CD4-positive, alpha-beta T cell treated with Interleukin-6 for 4 hours (primary cell): ENCODE measurements at regions not wholly inside any gene's neighbourhood (a gene's known extent, or its start where the extent isn't known, plus 50 kb on each side); places are given as distances from the start of the nearest gene placed in this dataset.

Source experiments
- DNase-seq: peaks from one replicate; pipeline ENCODE4 v3.0.0-alpha.2; 2020; ENCODE audit warnings: mixed read lengths

- DNase-seq, result no peak
Observed at GRCh38 chr12:91377436-91377835, 194.8 kb upstream of the DCN start.

DNA sequence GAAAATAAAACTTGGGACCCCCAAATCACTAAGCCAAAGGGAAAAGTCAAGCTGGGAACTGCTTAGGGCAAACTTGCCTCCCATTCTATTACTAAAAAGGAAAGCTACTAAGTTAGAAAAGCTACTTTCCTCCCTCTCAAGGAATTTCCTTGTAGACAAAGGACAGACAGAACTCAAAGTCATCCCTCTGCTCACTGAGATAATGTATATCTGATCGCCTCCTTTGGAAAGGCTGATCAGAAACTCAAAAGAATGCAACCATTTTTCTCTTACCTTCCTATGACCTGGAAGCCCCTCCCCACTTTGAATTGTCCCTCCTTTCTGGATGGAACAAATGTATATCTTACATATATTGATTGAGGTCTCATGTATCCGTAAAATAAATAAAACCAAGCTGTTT is 190.5 kb upstream of the DCN start:
- DNase-seq, result no peak

DNA sequence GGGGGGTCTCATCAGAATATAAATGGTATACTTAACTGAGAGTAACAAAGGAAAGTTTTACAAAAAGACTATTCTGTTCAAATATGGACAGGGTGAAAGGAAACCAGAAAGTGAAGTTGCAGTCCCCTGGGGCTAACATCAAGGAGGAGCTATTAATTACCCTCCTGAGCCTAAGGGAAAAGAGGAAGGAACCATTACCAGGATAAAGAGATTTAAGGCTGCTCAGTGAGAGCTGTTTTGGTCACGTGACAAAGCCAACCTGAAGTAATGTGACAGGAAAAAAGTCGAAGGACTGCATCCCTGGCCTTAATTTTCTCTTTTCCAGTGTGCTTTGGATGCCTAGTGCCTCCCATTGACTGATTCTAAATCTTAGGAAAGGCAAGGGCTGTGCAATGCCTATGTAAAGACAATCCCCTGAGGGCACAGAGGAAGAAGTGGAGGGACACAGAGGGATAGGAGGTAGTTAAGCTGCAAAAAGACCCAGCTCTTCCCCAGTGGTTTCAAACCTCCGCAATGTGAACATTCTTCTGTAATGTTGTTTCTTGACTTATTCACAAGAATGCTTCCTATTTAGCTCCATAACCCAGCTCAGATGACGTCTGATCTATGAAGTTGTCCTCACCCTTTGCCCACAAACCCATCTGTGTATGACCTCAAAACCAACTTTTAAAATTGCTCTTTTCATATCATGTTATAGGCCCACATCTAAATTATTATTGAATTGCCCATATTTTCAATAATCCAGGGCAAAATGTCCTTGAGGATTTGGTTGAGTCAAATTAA is 187.7 kb upstream of the DCN start:
- DNase-seq, result no peak

- no peak for DNase-seq
Observed at GRCh38 chr12:91368613-91369012, 186.0 kb upstream of the DCN start.

DNA sequence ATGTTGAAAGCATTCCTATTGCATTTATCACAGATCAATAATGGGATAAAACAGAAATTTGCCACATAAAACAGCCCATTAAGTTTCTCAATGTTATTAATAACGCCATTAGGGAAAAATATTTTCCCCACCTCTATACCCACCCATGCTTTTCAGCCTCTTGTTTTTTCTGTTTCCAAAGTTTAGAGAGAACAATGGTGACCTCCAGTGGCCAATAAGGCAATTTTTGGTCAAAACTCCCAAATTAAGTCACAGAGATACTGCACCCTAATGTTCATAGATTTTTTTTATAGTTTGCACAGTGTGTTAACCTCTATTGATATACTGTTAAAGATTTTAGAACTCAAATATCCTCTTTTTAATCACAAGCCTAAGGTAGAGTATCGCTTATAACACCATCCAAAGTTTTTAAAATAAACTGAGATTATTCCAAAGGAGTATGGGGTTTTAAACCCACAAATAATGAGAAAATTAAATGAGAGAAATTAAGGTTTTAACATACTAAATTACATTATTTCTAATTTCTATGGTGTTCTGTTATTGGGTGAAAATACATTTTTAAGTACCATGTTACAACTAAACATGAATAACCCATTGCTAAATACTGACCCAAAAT is 184.7 kb upstream of the DCN start:
- DNase-seq, result no peak

GRCh38 chr12:91364471-91365184 is 182.0 kb upstream of the DCN start:
- DNase-seq, result no peak

GRCh38 chr12:91361864-91362263 is 179.2 kb upstream of the DCN start:
- DNase-seq, result no peak

- DNase-seq, result no peak
Observed at GRCh38 chr12:91357381-91357780, 174.8 kb upstream of the DCN start.

GRCh38 chr12:91356405-91356804 is 173.8 kb upstream of the DCN start:
- DNase-seq, result no peak

DNA sequence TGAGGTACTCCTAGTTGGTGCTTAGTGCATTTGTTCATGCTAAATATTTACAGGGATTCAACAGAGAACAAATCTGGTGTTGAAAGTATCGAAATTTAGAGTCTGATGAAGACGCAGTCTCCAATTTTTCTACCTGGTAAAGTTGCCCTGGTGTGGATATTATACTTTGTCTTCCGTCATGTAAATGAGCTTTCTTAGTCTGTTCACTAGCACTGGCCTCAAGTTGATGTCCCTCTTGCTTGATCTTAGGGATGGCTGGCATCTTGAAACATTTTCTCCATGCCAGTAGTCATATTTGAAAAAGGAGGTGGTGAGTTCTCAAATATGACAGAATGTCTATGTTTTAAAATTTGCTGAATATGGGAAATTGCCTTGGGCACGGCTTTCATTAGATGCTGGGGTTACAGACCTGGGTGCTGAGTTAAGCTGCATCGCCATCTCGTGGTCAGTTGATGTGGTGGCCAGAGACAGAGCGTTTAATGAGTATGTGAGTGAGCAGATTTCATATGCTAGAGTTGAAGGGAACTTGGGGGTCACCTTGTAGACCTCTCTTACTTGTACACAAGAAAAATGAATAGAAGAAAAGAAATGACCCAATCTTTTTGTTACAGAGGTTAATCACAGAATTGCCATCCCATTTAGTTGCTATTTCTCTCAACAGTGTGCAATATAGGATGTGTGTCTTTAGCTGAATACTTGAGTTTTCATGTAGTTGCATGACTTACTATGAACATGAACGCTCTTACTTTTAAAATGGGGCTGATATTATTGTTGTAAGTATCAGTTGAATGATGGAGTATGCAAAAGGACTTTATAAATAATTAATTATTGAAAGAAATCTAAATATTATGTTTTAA is 172.8 kb upstream of the DCN start:
- DNase-seq, result peak; percentile 34

- DNase-seq, result no peak
Observed at GRCh38 chr12:91353266-91353665, 170.6 kb upstream of the DCN start.

- DNase-seq, result no peak
Observed at GRCh38 chr12:91349476-91349875, 166.9 kb upstream of the DCN start.

DNA sequence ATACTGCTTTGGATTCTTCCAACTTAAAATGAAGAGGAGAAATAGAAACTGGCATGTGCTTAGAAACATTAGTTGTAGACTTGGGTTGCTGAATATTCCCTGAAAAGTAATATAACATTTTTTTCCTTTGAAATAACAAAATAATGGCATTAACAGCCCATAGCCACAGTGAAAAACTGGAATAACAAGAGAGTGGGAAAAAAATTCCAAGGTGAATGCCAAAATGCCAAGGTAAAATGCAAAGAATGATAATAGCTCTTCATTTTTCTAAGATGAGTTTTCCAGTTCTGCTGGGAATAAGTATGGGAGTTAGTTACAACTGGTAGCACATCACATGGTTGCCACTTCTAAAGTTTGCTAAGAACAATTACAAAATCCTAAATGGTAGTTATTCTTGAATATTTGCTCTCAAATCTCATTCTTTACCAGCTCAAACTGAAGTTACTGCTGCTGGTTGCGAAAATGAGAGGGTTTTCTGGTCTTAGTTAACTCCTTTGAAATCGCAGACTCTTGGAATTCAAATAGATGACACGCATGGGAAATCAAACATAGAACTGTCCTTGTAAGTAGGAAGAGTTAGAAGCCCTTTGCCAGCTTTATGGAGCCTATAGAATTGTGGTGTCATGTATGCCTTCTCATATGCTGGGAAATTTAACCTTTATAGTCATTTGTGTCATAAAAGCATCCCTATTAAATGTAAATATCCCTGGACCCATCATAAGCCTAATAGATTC is 165.0 kb upstream of the DCN start:
- DNase-seq, result no peak

DNA sequence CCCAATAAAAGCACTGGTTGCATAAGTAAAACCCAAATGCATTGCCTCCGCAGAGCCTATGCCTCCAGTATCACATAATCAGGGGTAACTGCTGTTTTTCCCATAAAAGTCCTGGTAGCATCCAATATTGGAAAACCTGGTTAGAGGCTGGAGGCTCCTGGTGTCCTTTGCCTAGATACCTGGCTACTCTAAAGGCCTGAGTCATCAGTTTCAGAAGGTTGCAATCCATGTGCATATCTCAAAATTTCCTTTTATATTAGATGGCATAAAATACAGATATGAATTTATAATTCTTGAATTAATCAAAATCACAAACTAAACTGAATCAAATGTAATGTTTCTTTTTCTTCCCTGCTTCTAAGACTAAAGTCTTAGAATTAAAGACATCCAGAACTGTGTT is 164.2 kb upstream of the DCN start:
- no peak for DNase-seq

DNA sequence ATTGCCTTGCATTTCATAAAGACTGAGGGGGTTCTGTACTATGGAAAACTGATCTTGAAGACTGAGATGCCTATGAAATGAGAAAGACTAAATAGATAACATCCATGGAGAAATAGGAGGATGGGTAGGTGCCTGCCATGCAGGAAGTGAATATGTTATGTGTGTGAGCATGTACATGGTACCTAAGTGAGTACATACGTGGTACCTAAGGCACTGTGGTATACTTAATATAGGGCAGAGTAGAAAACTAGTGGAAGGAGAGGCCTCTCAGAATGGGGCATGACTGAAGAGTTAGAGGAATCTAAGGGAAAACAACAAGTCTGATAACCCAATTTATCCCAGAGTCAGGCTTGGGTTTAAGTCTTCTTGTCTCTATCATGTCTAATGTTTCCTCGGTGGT is 161.8 kb upstream of the DCN start:
- no peak for DNase-seq

DNA sequence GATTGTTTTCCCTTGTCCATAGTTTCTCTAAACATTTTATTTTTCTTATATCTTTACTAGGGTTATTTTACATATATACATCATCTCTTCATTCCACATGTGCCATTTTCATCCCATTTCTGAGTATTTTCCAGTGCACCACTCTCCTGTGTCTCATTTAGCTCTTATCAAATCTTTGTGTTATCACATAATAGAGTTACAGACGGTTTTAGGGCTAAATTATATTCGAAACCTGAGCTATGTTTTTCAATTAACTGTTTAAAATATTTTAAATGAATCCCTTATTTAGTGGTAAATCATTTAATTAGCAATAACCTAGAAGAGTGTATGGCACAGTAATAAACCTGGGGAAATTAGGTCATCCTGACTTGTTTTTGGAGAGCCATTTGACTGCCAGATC is 160.4 kb upstream of the DCN start:
- DNase-seq, result no peak

DNA sequence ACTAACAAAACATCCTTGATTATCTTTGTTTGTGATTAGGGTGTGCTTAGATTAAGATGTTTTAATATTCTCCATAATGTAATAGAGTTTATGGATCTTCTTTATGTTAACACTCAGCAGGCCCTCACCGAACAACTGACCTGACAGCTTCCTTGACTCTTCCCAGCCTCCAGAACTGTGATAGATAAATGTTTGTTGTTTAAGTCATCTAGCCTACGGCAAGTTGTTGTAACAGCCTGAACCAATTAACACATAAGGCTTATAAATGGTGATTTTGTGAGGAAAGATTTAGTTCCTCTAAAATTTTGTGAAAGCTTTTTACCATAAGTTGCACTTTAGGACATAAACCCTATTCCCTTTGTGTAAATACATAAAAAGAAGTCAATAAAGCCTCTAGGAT is 156.5 kb upstream of the DCN start:
- no peak for DNase-seq

- DNase-seq, result no peak
Observed at GRCh38 chr12:91335699-91336098, 153.1 kb upstream of the DCN start.

GRCh38 chr12:91333966-91334365 is 151.3 kb upstream of the DCN start:
- no peak for DNase-seq

- no peak for DNase-seq
Observed at GRCh38 chr12:91332302-91332701, 149.7 kb upstream of the DCN start.

DNA sequence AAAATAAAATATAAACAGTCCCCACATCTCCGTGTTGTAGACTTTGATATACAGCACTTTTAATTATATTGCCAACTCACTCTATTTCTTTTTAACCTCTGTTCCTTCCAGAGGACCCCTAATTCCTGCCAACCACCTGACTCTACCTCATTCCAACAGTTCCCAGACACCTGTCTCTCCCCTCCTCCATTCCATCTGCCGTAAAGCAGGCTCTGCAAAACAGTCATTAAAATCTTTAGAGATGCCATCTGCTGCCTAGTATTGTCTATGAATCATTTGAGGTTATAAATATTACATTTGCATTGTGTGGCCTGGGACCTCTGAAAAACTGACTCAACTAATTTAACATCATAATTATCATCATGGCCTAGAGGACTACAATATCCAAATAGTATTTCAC is 148.8 kb upstream of the DCN start:
- no peak for DNase-seq

DNA sequence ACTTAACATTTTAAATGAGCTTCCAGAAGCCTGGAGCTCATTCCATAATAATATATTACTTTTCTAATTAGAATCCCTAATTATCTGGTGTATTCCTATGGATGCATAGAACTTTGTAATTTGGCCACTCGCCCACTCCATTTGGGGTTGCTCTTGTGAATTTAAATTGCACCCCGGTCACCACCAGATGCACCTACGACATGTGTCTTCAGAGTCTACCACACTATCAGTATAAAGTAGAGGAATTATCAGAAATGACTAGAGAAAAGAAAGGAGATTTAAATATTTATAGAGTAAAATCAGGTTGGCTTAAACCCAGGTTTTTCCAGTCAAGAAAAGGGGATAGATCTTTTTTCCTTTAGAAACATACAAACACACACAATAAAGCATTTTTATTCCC is 145.8 kb upstream of the DCN start:
- DNase-seq, result no peak

DNA sequence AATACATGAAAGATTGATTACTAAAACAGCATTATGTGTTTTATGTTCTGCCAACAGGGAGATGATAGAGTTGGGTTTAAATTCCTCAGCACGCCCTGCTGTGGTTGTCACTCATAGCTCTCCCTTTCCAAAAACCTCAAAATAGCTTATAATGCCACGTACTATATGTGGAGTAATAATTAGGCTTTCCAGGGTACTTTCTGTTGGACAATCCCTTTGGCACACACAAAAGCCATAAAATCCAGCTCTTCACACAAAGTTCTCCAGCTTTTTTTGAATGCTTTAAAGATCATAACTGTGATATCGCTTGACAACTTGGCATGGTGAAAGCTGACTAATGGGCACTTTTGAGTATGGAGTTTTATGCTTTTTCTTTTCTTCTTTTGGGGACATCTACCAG is 145.3 kb upstream of the DCN start:
- no peak for DNase-seq
